ENCODE measurements at regions not wholly inside any gene's neighbourhood (a gene's known extent, or its start where the extent isn't known, plus 50 kb on each side); places are given as distances from the start of the nearest gene placed in this dataset.

- TF ChIP-seq POLR2AphosphoS5 (IDR thresholded peaks at IDR 0.05; ENCODE audit: low read depth, low read length) (no peak), JUND (IDR thresholded peaks at IDR 0.05) (no peak), EP300 (IDR thresholded peaks at IDR 0.05; ENCODE audit: borderline replicate concordance in 1 of 2, low read depth in 1 of 2, low read length in 1 of 2) (no peak), USF2 (IDR thresholded peaks at IDR 0.05; ENCODE audit: borderline replicate concordance, low read depth, low read length) (no peak), GATA2 (CRISPR knock-in tag; IDR thresholded peaks at IDR 0.05) (no peak), MXI1 (IDR thresholded peaks at IDR 0.05; ENCODE audit: low read depth, low read length) (no peak), RAD21 (IDR thresholded peaks at IDR 0.05; ENCODE audit: low read length) (no peak), CTCF (IDR thresholded peaks at IDR 0.05) (no peak), SIN3A (IDR thresholded peaks at IDR 0.05; ENCODE audit: borderline replicate concordance, low read depth, low read length) (no peak), YY1 (IDR thresholded peaks at IDR 0.05; ENCODE audit: low read depth) (no peak), EZH2phosphoT487 (IDR thresholded peaks at IDR 0.05; ENCODE audit: borderline replicate concordance, low read depth) (no peak), MAX (IDR thresholded peaks at IDR 0.05; ENCODE audit: low read depth) (no peak), FOXJ3 (CRISPR knock-in tag; IDR thresholded peaks at IDR 0.05) (no peak)
- TF ChIP-seq, protein P1, sequence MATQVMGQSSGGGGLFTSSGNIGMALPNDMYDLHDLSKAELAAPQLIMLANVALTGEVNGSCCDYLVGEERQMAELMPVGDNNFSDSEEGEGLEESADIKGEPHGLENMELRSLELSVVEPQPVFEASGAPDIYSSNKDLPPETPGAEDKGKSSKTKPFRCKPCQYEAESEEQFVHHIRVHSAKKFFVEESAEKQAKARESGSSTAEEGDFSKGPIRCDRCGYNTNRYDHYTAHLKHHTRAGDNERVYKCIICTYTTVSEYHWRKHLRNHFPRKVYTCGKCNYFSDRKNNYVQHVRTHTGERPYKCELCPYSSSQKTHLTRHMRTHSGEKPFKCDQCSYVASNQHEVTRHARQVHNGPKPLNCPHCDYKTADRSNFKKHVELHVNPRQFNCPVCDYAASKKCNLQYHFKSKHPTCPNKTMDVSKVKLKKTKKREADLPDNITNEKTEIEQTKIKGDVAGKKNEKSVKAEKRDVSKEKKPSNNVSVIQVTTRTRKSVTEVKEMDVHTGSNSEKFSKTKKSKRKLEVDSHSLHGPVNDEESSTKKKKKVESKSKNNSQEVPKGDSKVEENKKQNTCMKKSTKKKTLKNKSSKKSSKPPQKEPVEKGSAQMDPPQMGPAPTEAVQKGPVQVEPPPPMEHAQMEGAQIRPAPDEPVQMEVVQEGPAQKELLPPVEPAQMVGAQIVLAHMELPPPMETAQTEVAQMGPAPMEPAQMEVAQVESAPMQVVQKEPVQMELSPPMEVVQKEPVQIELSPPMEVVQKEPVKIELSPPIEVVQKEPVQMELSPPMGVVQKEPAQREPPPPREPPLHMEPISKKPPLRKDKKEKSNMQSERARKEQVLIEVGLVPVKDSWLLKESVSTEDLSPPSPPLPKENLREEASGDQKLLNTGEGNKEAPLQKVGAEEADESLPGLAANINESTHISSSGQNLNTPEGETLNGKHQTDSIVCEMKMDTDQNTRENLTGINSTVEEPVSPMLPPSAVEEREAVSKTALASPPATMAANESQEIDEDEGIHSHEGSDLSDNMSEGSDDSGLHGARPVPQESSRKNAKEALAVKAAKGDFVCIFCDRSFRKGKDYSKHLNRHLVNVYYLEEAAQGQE (IDR thresholded peaks at IDR 0.05; ENCODE audit: low read depth, low read length), result no peak
Measured at GRCh38 chr3:175916191-175916934, 1057.2 kb downstream of the NAALADL2 start.

Data from SK-N-SH (cell line).